Tibial artery (tissue), 4 donors: ENCODE measurements at regions not wholly inside any gene's neighbourhood (a gene's known extent, or its start where the extent isn't known, plus 50 kb on each side); places are given as distances from the start of the nearest gene placed in this dataset.

Experiments used
- DNase-seq, 2 donors: peaks; one replicate each; pipeline ENCODE4 v3.0.0-alpha.2; 2019
- H3K27ac ChIP-seq, 2 donors: fragments of 200-600 bp; sonication (generic) in 1 of 2; 1 replicate in 1 of 2; 2 replicates in 1 of 2; pipeline ENCODE4 v1.5.1; 2018 to 2019; ENCODE audit warnings: mild to moderate bottlenecking in 1 of 2
- H3K27me3 ChIP-seq, 2 donors: fragments of 200-600 bp; sonication (generic) in 1 of 2; one replicate each; pipeline versions ENCODE4 v1.5.1 to v1.6.0; 2016 to 2019
- H3K36me3 ChIP-seq, 3 donors: fragments of 200-600 bp; sonication (generic) in 2 of 3; one replicate each; pipeline ENCODE4 v1.5.1; 2016 to 2019; ENCODE audit warnings: mild to moderate bottlenecking in 2 of 3
- H3K4me1 ChIP-seq, 4 donors: fragments of 200-600 bp; sonication (generic) in 2 of 4; 1 replicate in 3 of 4; 2 replicates in 1 of 4; pipeline ENCODE4 v1.5.1; 2016 to 2019
- H3K4me3 ChIP-seq, 2 donors: fragments of 200-600 bp; sonication (generic) in 1 of 2; 1 replicate in 1 of 2; 2 replicates in 1 of 2; pipeline ENCODE4 v1.5.1; 2018 to 2019; ENCODE audit warnings: mild to moderate bottlenecking in 2 of 2
- H3K9me3 ChIP-seq, 3 donors: fragments of 200-600 bp; sonication (generic) in 1 of 3; one replicate each; pipeline ENCODE4 v1.5.1; 2016 to 2019
- CTCF ChIP-seq, 2 experiments: fragments of 200-600 bp in 1 of 2; fragments of 450-650 bp in 1 of 2; IDR thresholded peaks; one replicate each; pipeline ENCODE4 v1.5.1; 2017 to 2019; ENCODE audit warnings: antibody characterized with exemption in 2 of 2, mild to moderate bottlenecking in 1 of 2, moderate library complexity in 1 of 2
- intact Hi-C: fragments of 100-400 bp; cut with DNase I; formaldehyde crosslinking; loops from one replicate; pipeline ENCODE4 v1.15.0; 2023; ENCODE audit warnings: low total_unique reads

- Histone ChIP-seq H3K4me1 (peaks cover 0 to 12% (median 0%) of the 10 kb centered on the region in 4 donors), H3K36me3 (no peaks in the 10 kb centered on the region), H3K4me3 (peak overlapping the region; percentile 85), H3K9me3 (no peaks in the 10 kb centered on the region), H3K27me3 (no peaks in the 10 kb centered on the region), H3K27ac (peak overlapping the region; percentile 97 to 100)
- TF ChIP-seq CTCF (IDR thresholded peaks at IDR 0.05) = no peak
- intact Hi-C loops = loop anchor here (2.0 to 5.0 kb wide), 2 partner anchors 17 to 121 kb away; no protein-coding TSS in a partner anchor
- DNase-seq = peak; percentile 90 to 94
Measured at GRCh38 chr2:64767670-64768468, 114.2 kb upstream of the SERTAD2 start.

- H3K4me3 ChIP-seq = peak overlapping the region; percentile 85
- no peaks in the 10 kb centered on the region for H3K27me3 ChIP-seq
- no peaks in the 10 kb centered on the region for H3K9me3 ChIP-seq
- peak overlapping the region; percentile 97 to 100 for H3K27ac ChIP-seq
- no peak for TF ChIP-seq CTCF (IDR thresholded peaks at IDR 0.05)
- H3K4me1 ChIP-seq = peaks cover 0 to 12% (median 0%) of the 10 kb centered on the region in 4 donors
- intact Hi-C loops = loop anchor here (5.0 kb wide), 1 partner anchor 121 kb away; no protein-coding TSS in a partner anchor
- H3K36me3 ChIP-seq = no peaks in the 10 kb centered on the region
- no peak for DNase-seq
Measured at GRCh38 chr2:64768491-64769005, 114.8 kb upstream of the SERTAD2 start.

GRCh38 chr2:64769392-64770044 is 115.8 kb upstream of the SERTAD2 start:
- DNase-seq = no peak
- no peaks in the 10 kb centered on the region for H3K36me3 ChIP-seq
- TF ChIP-seq CTCF (IDR thresholded peaks at IDR 0.05) = no peak
- intact Hi-C loops = loop anchor here (5.0 to 10.0 kb wide), 2 partner anchors 65 to 122 kb away; no protein-coding TSS in a partner anchor
- H3K4me1 ChIP-seq = peaks cover 0 to 12% (median 0%) of the 10 kb centered on the region in 4 donors
- no peak overlapping the region for H3K4me3 ChIP-seq
- H3K27ac ChIP-seq = no peak overlapping the region
- H3K27me3 ChIP-seq = no peaks in the 10 kb centered on the region
- no peaks in the 10 kb centered on the region for H3K9me3 ChIP-seq

GRCh38 chr2:64770137-64770780 is 116.5 kb upstream of the SERTAD2 start:
- Histone ChIP-seq H3K36me3 (no peaks in the 10 kb centered on the region), H3K9me3 (peaks cover 0 to 2% (median 0%) of the 10 kb centered on the region in 3 donors), H3K27ac (no peak overlapping the region), H3K4me1 (peaks cover 0 to 12% (median 0%) of the 10 kb centered on the region in 4 donors), H3K27me3 (no peaks in the 10 kb centered on the region), H3K4me3 (no peak overlapping the region)
- no peak for TF ChIP-seq CTCF (IDR thresholded peaks at IDR 0.05)
- intact Hi-C loops = loop anchor here (10.0 kb wide), 1 partner anchor 65 kb away; no protein-coding TSS in a partner anchor
- no peak for DNase-seq

- Histone ChIP-seq H3K4me3 (no peak overlapping the region), H3K9me3 (peaks cover 0 to 8% (median 0%) of the 10 kb centered on the region in 3 donors), H3K27ac (no peak overlapping the region), H3K27me3 (no peaks in the 10 kb centered on the region), H3K36me3 (no peaks in the 10 kb centered on the region), H3K4me1 (peaks cover 0 to 12% (median 0%) of the 10 kb centered on the region in 4 donors)
- peak in 1 of 2 donors; percentile 65 for DNase-seq
- intact Hi-C loops = loop anchor here (10.0 kb wide), 1 partner anchor 64 kb away; no protein-coding TSS in a partner anchor
- TF ChIP-seq CTCF (IDR thresholded peaks at IDR 0.05) = no peak
Measured at GRCh38 chr2:64770781-64771334, 117.1 kb upstream of the SERTAD2 start.
